ENCODE measurements at regions not wholly inside any gene's neighbourhood (a gene's known extent, or its start where the extent isn't known, plus 50 kb on each side); places are given as distances from the start of the nearest gene placed in this dataset.

GRCh38 chr9:134525841-134526583 is 115.6 kb upstream of the COL5A1 start:
- TF ChIP-seq, protein P1, sequence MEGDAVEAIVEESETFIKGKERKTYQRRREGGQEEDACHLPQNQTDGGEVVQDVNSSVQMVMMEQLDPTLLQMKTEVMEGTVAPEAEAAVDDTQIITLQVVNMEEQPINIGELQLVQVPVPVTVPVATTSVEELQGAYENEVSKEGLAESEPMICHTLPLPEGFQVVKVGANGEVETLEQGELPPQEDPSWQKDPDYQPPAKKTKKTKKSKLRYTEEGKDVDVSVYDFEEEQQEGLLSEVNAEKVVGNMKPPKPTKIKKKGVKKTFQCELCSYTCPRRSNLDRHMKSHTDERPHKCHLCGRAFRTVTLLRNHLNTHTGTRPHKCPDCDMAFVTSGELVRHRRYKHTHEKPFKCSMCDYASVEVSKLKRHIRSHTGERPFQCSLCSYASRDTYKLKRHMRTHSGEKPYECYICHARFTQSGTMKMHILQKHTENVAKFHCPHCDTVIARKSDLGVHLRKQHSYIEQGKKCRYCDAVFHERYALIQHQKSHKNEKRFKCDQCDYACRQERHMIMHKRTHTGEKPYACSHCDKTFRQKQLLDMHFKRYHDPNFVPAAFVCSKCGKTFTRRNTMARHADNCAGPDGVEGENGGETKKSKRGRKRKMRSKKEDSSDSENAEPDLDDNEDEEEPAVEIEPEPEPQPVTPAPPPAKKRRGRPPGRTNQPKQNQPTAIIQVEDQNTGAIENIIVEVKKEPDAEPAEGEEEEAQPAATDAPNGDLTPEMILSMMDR (IDR thresholded peaks at IDR 0.05) = no peak
- TF ChIP-seq POLR2A (IDR thresholded peaks at IDR 0.05) (no peak), EP300 (IDR thresholded peaks at IDR 0.05; ENCODE audit: low read depth) (no peak), POLR2AphosphoS5 (IDR thresholded peaks at IDR 0.05) (no peak)

Data from transverse colon (tissue), 4 donors.